Endothelial cell of umbilical vein (primary cell): ENCODE measurements at regions not wholly inside any gene's neighbourhood (a gene's known extent, or its start where the extent isn't known, plus 50 kb on each side); places are given as distances from the start of the nearest gene placed in this dataset.

Source experiments
- BruUV-seq: library from RNA; stranded (reverse); fragments of 400-500 nt; replicated peaks from 2 replicates; lab custom pipeline; 2021; lab: Mats Ljungman, UMichigan
- CTCF ChIA-PET: fragments of 300-600, 350-600 bp; sonication (Branson Sonifier 250); formaldehyde crosslinking; loops from one replicate; lab custom pipeline; 2021; ENCODE audit warnings: antibody characterized with exemption, inconsistent platforms; lab: Charles Lee
- POLR2A ChIA-PET: fragments of 300-600, 350-600 bp; sonication (Branson Sonifier 250); formaldehyde crosslinking; loops from one replicate; lab custom pipeline; 2021; ENCODE audit warnings: antibody characterized with exemption, inconsistent platforms; lab: Charles Lee
- DNase-seq: peaks from one replicate; pipeline ENCODE4 v3.0.0-alpha.2; 2011; ENCODE audit warnings: low read depth, low spot score
- FAIRE-seq: peaks from 2 replicates; lab custom pipeline; 2011; peaks lifted over from hg19 to GRCh38; lab: Jason Lieb, UNC
- H2AFZ ChIP-seq: 2 replicates; pipeline ENCODE4 v1.6.0; 2012; ENCODE audit warnings: low read depth, low read length, control low read depth, inconsistent platforms
- H3K27ac ChIP-seq: 2 replicates; pipeline ENCODE4 v1.5.1; 2011; ENCODE audit warnings: low read depth, mild to moderate bottlenecking, control low read depth, low read length, moderate library complexity; ENCODE audit not compliant: insufficient read depth
- H3K27me3 ChIP-seq, 2 experiments: 2 replicates each; pipeline versions ENCODE4 v1.6.0 to v1.6.1; 2011; ENCODE audit warnings: low read length in 2 of 2, mixed read lengths in 1 of 2; ENCODE audit not compliant: control insufficient read depth in 2 of 2, insufficient read depth in 2 of 2
- H3K36me3 ChIP-seq, 2 experiments: 2 replicates in 1 of 2; 3 replicates in 1 of 2; pipeline ENCODE4 v1.5.1; 2011; ENCODE audit warnings: low read length in 2 of 2, mild to moderate bottlenecking in 1 of 2, moderate library complexity in 1 of 2; ENCODE audit not compliant: control insufficient read depth in 2 of 2, insufficient read depth in 2 of 2; ENCODE audit errors: extremely low read depth in 1 of 2
- H3K4me1 ChIP-seq: 3 replicates; pipeline ENCODE4 v1.5.1; 2011; ENCODE audit warnings: mild to moderate bottlenecking, low read length; ENCODE audit not compliant: control insufficient read depth, insufficient read depth; ENCODE audit errors: extremely low read depth
- H3K4me2 ChIP-seq: 2 replicates; pipeline ENCODE4 v1.6.1; 2011; ENCODE audit warnings: low read length, control low read depth, mixed read lengths; ENCODE audit not compliant: insufficient read depth
- H3K4me3 ChIP-seq, 3 experiments: fragments of 200-600 bp in 1 of 3; sonication (generic), shearing (Covaris generic) in 1 of 3; replicated peaks in 1 of 3; 2 replicates each; pipeline ENCODE4 v1.5.1; 2011 to 2016; ENCODE audit warnings: control low read depth in 3 of 3, low read length in 3 of 3, mild to moderate bottlenecking in 2 of 3, inconsistent platforms in 1 of 3, low read depth in 1 of 3, moderate library complexity in 1 of 3; ENCODE audit not compliant: insufficient read depth in 1 of 3
- H3K79me2 ChIP-seq: 2 replicates; pipeline ENCODE4 v1.6.0; 2012; ENCODE audit warnings: low read length, inconsistent platforms; ENCODE audit not compliant: control insufficient read depth, insufficient read depth
- H3K9ac ChIP-seq: replicated peaks from 2 replicates; pipeline ENCODE3; 2011; ENCODE audit warnings: low read length, control low read depth; ENCODE audit not compliant: insufficient read depth; ENCODE audit errors: extremely low read depth
- H3K9me1 ChIP-seq: replicated peaks from 3 replicates; pipeline ENCODE4 v1.6.0; 2011; ENCODE audit warnings: mild to moderate bottlenecking, low read length; ENCODE audit not compliant: control insufficient read depth, insufficient read depth; ENCODE audit errors: extremely low read depth
- H3K9me3 ChIP-seq: replicated peaks from 2 replicates; pipeline ENCODE4 v1.5.1; 2012; ENCODE audit warnings: low read length, inconsistent platforms; ENCODE audit not compliant: control insufficient read depth, insufficient read depth
- H4K20me1 ChIP-seq: replicated peaks from 2 replicates; pipeline ENCODE3; 2011; ENCODE audit warnings: mild to moderate bottlenecking, low read length; ENCODE audit not compliant: control insufficient read depth, insufficient read depth; ENCODE audit errors: extremely low read depth
- EZH2 ChIP-seq: IDR thresholded peaks from 2 replicates; pipeline ENCODE4 v1.6.1; 2012; ENCODE audit warnings: borderline replicate concordance, low read depth, mild to moderate bottlenecking, moderate library complexity, low read length, inconsistent platforms; ENCODE audit not compliant: severe bottlenecking
- FOS ChIP-seq: IDR thresholded peaks from 2 replicates; pipeline ENCODE4 v1.6.1; 2011; ENCODE audit warnings: mild to moderate bottlenecking, low read length, moderate library complexity, borderline replicate concordance; ENCODE audit not compliant: insufficient read depth
- GATA2 ChIP-seq: IDR thresholded peaks from 2 replicates; pipeline ENCODE4 v1.7.0; 2011; ENCODE audit warnings: low read depth, mild to moderate bottlenecking, moderate library complexity, mixed read lengths, low read length; ENCODE audit not compliant: insufficient read length, insufficient read depth
- JUN ChIP-seq: IDR thresholded peaks from 2 replicates; pipeline ENCODE4 v1.6.1; 2011; ENCODE audit warnings: borderline replicate concordance, low read depth; ENCODE audit not compliant: insufficient read length, insufficient read depth
- MYC ChIP-seq: IDR thresholded peaks from one replicate; pipeline ENCODE4 v1.6.1; 2011; ENCODE audit warnings: mild to moderate bottlenecking, low read depth, low read length
- POLR2A ChIP-seq: IDR thresholded peaks from 2 replicates; pipeline ENCODE4 v1.6.1; 2012; ENCODE audit warnings: low read depth, mild to moderate bottlenecking, control low read depth, low read length
- POLR2AphosphoS5 ChIP-seq: IDR thresholded peaks from 2 replicates; pipeline ENCODE4 v1.6.1; 2012; ENCODE audit warnings: low read depth, mild to moderate bottlenecking, control low read depth, low read length, moderate library complexity; ENCODE audit not compliant: insufficient read depth
- dilution Hi-C: fragments of 300-500 bp; cut with MboI; formaldehyde crosslinking; loops from one replicate; pipeline ENCODE4 v1.15.0; 2019; ENCODE audit warnings: low sequenced_read_pairs; ENCODE audit not compliant: extremely low pct_ligation_motif_present
- intact Hi-C: fragments of 100-400 bp; cut with micrococcal nuclease; formaldehyde crosslinking; loops from one replicate; pipeline ENCODE4 v1.10.0; 2022
- TF ChIP-seq, protein P1 (sequence below), 2 donors: IDR thresholded peaks; 1 replicate in 1 of 2; 2 replicates in 1 of 2; pipeline ENCODE4 v1.5.1; 2011; ENCODE audit warnings: low read length in 2 of 2, mild to moderate bottlenecking in 2 of 2, moderate library complexity in 2 of 2, control low read depth in 1 of 2, inconsistent platforms in 1 of 2, low read depth in 1 of 2; ENCODE audit not compliant: insufficient read depth in 1 of 2; ENCODE audit errors: extremely low read depth in 1 of 2
- TF ChIP-seq, protein P2 (sequence below): IDR thresholded peaks from 2 replicates; pipeline ENCODE4 v1.6.1; 2011; ENCODE audit not compliant: insufficient read depth, insufficient read length

DNA sequence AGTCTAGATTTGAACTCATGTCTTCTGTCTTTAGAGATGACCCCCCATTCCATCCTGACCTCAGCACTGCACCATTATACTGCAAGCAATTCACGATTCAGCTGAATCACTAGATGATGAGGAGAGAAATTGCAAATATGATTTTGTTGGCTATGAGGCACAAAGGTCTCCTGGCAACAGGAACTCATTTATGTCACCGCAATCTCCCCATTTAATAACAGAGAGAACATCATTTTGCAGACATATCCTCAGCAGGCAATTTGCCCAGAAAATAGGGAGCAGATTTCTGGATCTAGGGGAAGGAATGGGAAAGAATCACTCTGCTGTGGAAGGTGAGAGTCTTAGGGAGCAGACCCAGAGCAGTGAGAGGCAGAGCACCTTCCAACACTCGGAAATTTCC lies 303.0 kb downstream of the PAX1 start:
- FAIRE-seq: no peak

DNA sequence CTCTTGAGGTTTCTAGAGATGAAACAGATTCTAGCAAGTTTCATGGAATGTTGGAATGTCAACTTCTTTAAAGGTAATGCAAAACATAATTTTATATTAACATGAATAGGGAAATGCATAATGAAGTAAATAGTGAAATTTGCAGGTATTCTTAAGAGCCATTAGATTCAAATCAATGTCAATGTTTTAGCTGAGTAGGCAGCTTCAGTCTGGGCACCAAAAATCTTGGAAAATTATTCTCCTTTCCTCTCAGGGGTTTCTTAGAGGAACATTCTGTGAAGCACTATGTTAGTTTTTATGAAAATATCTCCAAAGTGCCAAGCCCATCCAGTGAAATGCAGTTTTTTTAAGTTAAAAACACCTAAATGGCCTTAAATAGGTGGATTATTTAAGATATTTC lies 300.8 kb downstream of the PAX1 start:
- BruUV-seq: no TSS peak
- H3K9me3 ChIP-seq: peaks cover 4% of the 10 kb centered on the region

More for the DNA sequence above, 303.0 kb downstream of the PAX1 start:
- DNase-seq: no peak
- no peak overlapping the region for H3K27ac ChIP-seq
- ChIA-PET CTCF (no interaction called here), POLR2A (no interaction called here)
- peaks cover 2% of the 10 kb centered on the region for H3K9me3 ChIP-seq
- no peak overlapping the region for H3K4me2 ChIP-seq
- no peaks in the 10 kb centered on the region for H3K36me3 ChIP-seq
- H3K27me3 ChIP-seq: no peaks in the 10 kb centered on the region
- no peak overlapping the region for H3K4me3 ChIP-seq
- TF ChIP-seq GATA2: no peak
- intact Hi-C loops (no loop called here), dilution Hi-C loops (no loop called here)
- H4K20me1 ChIP-seq: no peaks in the 10 kb centered on the region
- no peak overlapping the region for H3K9ac ChIP-seq
- no peaks in the 10 kb centered on the region for H3K79me2 ChIP-seq
- BruUV-seq: no TSS peak
- no peaks in the 10 kb centered on the region for H3K9me1 ChIP-seq
- H2AFZ ChIP-seq: no peak overlapping the region
- no peaks in the 10 kb centered on the region for H3K4me1 ChIP-seq

More for the DNA sequence above, 300.8 kb downstream of the PAX1 start:
- TF ChIP-seq EZH2: no peak
- no peak for TF ChIP-seq JUN
- TF ChIP-seq POLR2AphosphoS5: no peak
- TF ChIP-seq, protein P1, sequence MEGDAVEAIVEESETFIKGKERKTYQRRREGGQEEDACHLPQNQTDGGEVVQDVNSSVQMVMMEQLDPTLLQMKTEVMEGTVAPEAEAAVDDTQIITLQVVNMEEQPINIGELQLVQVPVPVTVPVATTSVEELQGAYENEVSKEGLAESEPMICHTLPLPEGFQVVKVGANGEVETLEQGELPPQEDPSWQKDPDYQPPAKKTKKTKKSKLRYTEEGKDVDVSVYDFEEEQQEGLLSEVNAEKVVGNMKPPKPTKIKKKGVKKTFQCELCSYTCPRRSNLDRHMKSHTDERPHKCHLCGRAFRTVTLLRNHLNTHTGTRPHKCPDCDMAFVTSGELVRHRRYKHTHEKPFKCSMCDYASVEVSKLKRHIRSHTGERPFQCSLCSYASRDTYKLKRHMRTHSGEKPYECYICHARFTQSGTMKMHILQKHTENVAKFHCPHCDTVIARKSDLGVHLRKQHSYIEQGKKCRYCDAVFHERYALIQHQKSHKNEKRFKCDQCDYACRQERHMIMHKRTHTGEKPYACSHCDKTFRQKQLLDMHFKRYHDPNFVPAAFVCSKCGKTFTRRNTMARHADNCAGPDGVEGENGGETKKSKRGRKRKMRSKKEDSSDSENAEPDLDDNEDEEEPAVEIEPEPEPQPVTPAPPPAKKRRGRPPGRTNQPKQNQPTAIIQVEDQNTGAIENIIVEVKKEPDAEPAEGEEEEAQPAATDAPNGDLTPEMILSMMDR (IDR thresholded peaks at IDR 0.05; ENCODE audit: extremely low read depth in 1 of 2, insufficient read depth in 1 of 2, low read depth in 1 of 2, low read length in 2 of 2): no peak
- no peak for TF ChIP-seq GATA2
- TF ChIP-seq, protein P2, sequence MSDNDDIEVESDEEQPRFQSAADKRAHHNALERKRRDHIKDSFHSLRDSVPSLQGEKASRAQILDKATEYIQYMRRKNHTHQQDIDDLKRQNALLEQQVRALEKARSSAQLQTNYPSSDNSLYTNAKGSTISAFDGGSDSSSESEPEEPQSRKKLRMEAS: no peak
- no peak for TF ChIP-seq MYC
- no peak for TF ChIP-seq POLR2A
- TF ChIP-seq FOS: no peak
- Histone ChIP-seq H3K27me3 (no peaks in the 10 kb centered on the region), H3K4me3 (no peak overlapping the region), H4K20me1 (no peaks in the 10 kb centered on the region), H3K4me1 (no peaks in the 10 kb centered on the region), H3K27ac (no peak overlapping the region), H3K9me1 (no peaks in the 10 kb centered on the region), H3K4me2 (no peak overlapping the region), H3K9ac (no peak overlapping the region), H3K36me3 (no peaks in the 10 kb centered on the region), H2AFZ (no peak overlapping the region), H3K79me2 (no peaks in the 10 kb centered on the region)
- ChIA-PET CTCF (no interaction called here), POLR2A (no interaction called here)
- intact Hi-C loops (no loop called here), dilution Hi-C loops (no loop called here)
- DNase-seq: no peak
- no peak for FAIRE-seq
